ENCODE measurements at regions not wholly inside any gene's neighbourhood (a gene's known extent, or its start where the extent isn't known, plus 50 kb on each side); places are given as distances from the start of the nearest gene placed in this dataset.

DNA sequence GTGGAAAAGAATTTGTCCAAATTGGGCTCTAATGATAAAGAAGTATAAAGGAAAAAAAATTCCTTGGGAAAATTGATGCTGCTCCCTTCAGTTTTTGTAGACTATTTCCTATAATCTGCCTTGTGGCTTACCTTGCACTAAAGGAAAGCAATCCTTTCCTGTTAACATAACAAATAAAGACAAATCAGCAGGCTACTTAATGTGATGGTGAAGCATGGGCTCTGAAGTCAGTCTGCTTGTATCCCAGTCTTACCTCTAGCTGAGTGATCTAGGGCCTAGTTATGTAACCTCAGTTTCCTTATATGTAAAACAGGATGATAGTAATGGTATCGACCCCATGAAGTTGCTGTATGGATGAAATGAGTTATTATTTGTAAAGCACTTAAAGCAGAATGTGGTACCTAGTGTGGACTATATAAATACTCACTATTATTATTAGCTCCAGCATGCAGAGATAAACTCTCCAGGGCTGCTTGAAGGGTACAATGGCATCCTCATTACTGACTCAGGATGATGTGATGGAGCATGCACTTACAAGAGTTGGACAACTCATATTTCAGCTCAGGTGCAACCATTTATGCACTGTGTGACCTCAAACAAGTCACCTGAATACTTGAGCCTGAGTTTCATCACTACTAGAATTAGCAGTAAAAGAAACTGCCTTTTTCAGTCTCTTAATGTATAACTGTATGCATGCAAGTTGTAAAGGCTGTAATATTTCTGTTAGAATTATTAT, 156.1 kb downstream of the DKK1 start:
- in situ Hi-C loops (cut with HindIII; ENCODE audit: low pct_unique_long_range_greater_than_20kb, low sequenced_read_pairs): no loop called here
- TF ChIP-seq JUND (IDR thresholded peaks at IDR 0.05; ENCODE audit: low read depth): no peak
- no peak for DNase-seq (ENCODE audit: low read depth in 1 of 2, low spot score in 1 of 2)

GRCh38 chr10:52472406-52473146, 158.5 kb downstream of the DKK1 start:
- peak in 1 of 2 experiments; percentile 87 for DNase-seq (ENCODE audit: low read depth in 1 of 2, low spot score in 1 of 2)
- in situ Hi-C loops (cut with HindIII; ENCODE audit: low pct_unique_long_range_greater_than_20kb, low sequenced_read_pairs): no loop called here

DNA sequence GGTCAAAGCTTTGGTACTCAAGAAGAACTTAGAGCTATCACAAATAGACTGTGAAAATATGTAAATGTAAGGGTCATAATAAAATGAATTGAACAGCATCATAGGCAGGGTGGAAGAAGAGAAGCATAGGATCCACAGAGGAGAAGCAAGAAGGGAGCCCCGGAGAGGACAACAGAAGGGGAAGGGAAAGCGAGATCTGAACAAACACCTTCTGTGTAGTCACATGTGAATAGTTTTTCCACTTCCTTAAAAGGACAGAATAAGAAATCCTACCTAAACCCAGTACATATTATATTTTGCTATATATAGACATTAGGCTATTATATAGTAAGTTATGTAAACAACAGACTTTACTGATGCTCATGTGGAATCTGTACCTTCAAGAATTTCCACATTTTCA, 160.2 kb downstream of the DKK1 start:
- in situ Hi-C loops (cut with HindIII; ENCODE audit: low pct_unique_long_range_greater_than_20kb, low sequenced_read_pairs): no loop called here
- no peak for DNase-seq (ENCODE audit: low read depth in 1 of 2, low spot score in 1 of 2)
- TF ChIP-seq JUND (IDR thresholded peaks at IDR 0.05; ENCODE audit: low read depth): no peak

More at GRCh38 chr10:52472406-52473146, 158.5 kb downstream of the DKK1 start:
- TF ChIP-seq JUND (IDR thresholded peaks at IDR 0.05; ENCODE audit: low read depth): no peak

GRCh38 chr10:52477305-52477704, 163.2 kb downstream of the DKK1 start:
- TF ChIP-seq JUND (IDR thresholded peaks at IDR 0.05; ENCODE audit: low read depth): no peak
- in situ Hi-C loops (cut with HindIII; ENCODE audit: low pct_unique_long_range_greater_than_20kb, low sequenced_read_pairs): no loop called here
- no peak for DNase-seq (ENCODE audit: low read depth in 1 of 2, low spot score in 1 of 2)

GRCh38 chr10:52479567-52479966, 165.5 kb downstream of the DKK1 start:
- TF ChIP-seq JUND (IDR thresholded peaks at IDR 0.05; ENCODE audit: low read depth): no peak
- in situ Hi-C loops (cut with HindIII; ENCODE audit: low pct_unique_long_range_greater_than_20kb, low sequenced_read_pairs): no loop called here
- no peak for DNase-seq (ENCODE audit: low read depth in 1 of 2, low spot score in 1 of 2)

- DNase-seq (ENCODE audit: low read depth in 1 of 2, low spot score in 1 of 2): no peak
- no peak for TF ChIP-seq JUND (IDR thresholded peaks at IDR 0.05; ENCODE audit: low read depth)
- in situ Hi-C loops (cut with HindIII; ENCODE audit: low pct_unique_long_range_greater_than_20kb, low sequenced_read_pairs): no loop called here
Observed at GRCh38 chr10:52481986-52482555, 168.0 kb downstream of the DKK1 start.

- TF ChIP-seq JUND (IDR thresholded peaks at IDR 0.05; ENCODE audit: low read depth): no peak
- in situ Hi-C loops (cut with HindIII; ENCODE audit: low pct_unique_long_range_greater_than_20kb, low sequenced_read_pairs): no loop called here
- no peak for DNase-seq (ENCODE audit: low read depth in 1 of 2, low spot score in 1 of 2)
Observed at GRCh38 chr10:52483587-52483986, 169.5 kb downstream of the DKK1 start.

- DNase-seq (ENCODE audit: low read depth in 1 of 2, low spot score in 1 of 2): no peak
- in situ Hi-C loops (cut with HindIII; ENCODE audit: low pct_unique_long_range_greater_than_20kb, low sequenced_read_pairs): no loop called here
- no peak for TF ChIP-seq JUND (IDR thresholded peaks at IDR 0.05; ENCODE audit: low read depth)
Observed at GRCh38 chr10:52484206-52485065, 170.4 kb downstream of the DKK1 start.

GRCh38 chr10:52485462-52485861, 171.4 kb downstream of the DKK1 start:
- no peak for TF ChIP-seq JUND (IDR thresholded peaks at IDR 0.05; ENCODE audit: low read depth)
- DNase-seq (ENCODE audit: low read depth in 1 of 2, low spot score in 1 of 2): no peak
- in situ Hi-C loops (cut with HindIII; ENCODE audit: low pct_unique_long_range_greater_than_20kb, low sequenced_read_pairs): no loop called here

- TF ChIP-seq JUND (IDR thresholded peaks at IDR 0.05; ENCODE audit: low read depth): no peak
- in situ Hi-C loops (cut with HindIII; ENCODE audit: low pct_unique_long_range_greater_than_20kb, low sequenced_read_pairs): no loop called here
- DNase-seq (ENCODE audit: low read depth in 1 of 2, low spot score in 1 of 2): no peak
Observed at GRCh38 chr10:52486840-52487611, 172.9 kb downstream of the DKK1 start.

DNA sequence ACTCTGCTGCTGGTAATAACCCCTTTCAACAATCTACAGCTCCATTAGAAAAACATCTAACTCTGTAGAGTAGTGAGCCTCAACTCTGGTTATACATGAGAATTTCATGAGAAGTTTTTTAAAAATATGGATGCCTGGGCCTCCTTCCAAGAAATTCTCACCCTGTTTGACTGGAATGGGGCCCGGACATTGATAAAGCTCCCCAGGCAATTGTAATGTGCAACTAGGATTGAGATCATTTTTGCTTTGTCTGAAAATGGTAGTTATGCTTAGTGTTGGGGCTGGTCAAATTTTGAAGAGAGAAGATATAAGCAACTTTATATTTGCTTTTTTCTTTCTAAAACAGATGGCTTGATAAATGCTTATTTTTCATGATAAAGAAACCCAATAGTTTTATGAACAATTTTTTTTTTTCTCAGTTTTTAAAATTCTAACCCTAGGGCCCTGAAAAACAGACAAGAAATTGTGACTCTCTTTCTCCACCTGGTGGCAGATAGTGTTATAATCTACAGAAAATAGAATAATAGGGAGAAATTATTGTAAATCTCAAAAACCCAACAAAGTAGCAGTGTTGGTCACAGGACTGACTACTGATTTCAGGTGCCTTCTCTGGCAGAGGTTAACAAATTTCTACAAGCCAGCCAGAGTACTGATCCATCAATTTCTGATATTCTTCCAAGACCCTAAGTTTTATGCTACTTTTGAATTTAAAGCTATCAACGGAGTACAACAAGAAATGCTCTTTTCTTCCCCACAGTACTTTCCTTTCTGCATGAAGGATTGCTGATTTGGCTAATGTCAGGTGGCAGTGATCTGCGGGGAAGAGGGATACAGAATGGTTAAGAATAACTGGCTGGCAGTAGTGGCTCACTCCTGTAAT, 174.8 kb downstream of the DKK1 start:
- no peak for TF ChIP-seq JUND (IDR thresholded peaks at IDR 0.05; ENCODE audit: low read depth)
- in situ Hi-C loops (cut with HindIII; ENCODE audit: low pct_unique_long_range_greater_than_20kb, low sequenced_read_pairs): no loop called here
- DNase-seq (ENCODE audit: low read depth in 1 of 2, low spot score in 1 of 2): peak in 1 of 2 experiments; percentile 62

Data from T47D (cell line).